Sigmoid colon (tissue), 6 donors: ENCODE measurements at regions not wholly inside any gene's neighbourhood (a gene's known extent, or its start where the extent isn't known, plus 50 kb on each side); places are given as distances from the start of the nearest gene placed in this dataset.

Experiments used
- DNase-seq: peaks from one replicate; pipeline ENCODE4 v3.0.0-alpha.2; 2019
- H3K27ac ChIP-seq, 4 donors: fragments of 200-600 bp; sonication (generic); one replicate each; pipeline ENCODE4 v1.5.1; 2016 to 2019; ENCODE audit warnings: mild to moderate bottlenecking in 1 of 4
- H3K27me3 ChIP-seq, 3 donors: fragments of 200-600 bp; sonication (generic); one replicate each; pipeline ENCODE4 v1.5.1; 2019; ENCODE audit warnings: mild to moderate bottlenecking in 1 of 3
- H3K36me3 ChIP-seq, 4 donors: fragments of 200-600 bp; sonication (generic); one replicate each; pipeline ENCODE4 v1.5.1; 2016 to 2019
- H3K4me1 ChIP-seq, 4 donors: fragments of 200-600 bp; sonication (generic); one replicate each; pipeline ENCODE4 v1.5.1; 2017 to 2019
- H3K4me3 ChIP-seq, 4 donors: fragments of 200-600 bp; sonication (generic); one replicate each; pipeline ENCODE4 v1.5.1; 2017 to 2019; ENCODE audit warnings: mild to moderate bottlenecking in 2 of 4, moderate library complexity in 1 of 4
- H3K9me3 ChIP-seq, 4 donors: fragments of 200-600 bp in 3 of 4; sonication (generic) in 3 of 4; one replicate each; pipeline versions ENCODE4 v1.5.1 to v1.6.1; 2013 to 2019
- CTCF ChIP-seq, 4 experiments: fragments of 450-650 bp in 3 of 4; fragments of 200-600 bp in 1 of 4; IDR thresholded peaks; one replicate each; pipeline ENCODE4 v1.5.1; 2016 to 2019; ENCODE audit warnings: antibody characterized with exemption in 4 of 4, mild to moderate bottlenecking in 3 of 4, moderate library complexity in 2 of 4
- EP300 ChIP-seq, 4 donors: sonication (generic); formaldehyde crosslinking; IDR thresholded peaks; one replicate each; pipeline ENCODE4 v1.6.1; 2017; ENCODE audit warnings: antibody characterized with exemption in 4 of 4
- POLR2A ChIP-seq, 2 donors: fragments of 450-650 bp; IDR thresholded peaks; one replicate each; pipeline ENCODE4 v1.6.1; 2016; ENCODE audit warnings: antibody characterized with exemption in 2 of 2, mild to moderate bottlenecking in 2 of 2, moderate library complexity in 2 of 2
- POLR2AphosphoS5 ChIP-seq, 4 donors: sonication (generic); formaldehyde crosslinking; IDR thresholded peaks; one replicate each; pipeline ENCODE4 v1.6.1; 2017; ENCODE audit warnings: antibody characterized with exemption in 4 of 4
- WGBS, 2 donors: extraction: QIAGEN DNeasy Blood & Tissue Kit; methylation state at CpG; one replicate each; pipeline ENCODE4 v1.1.7; 2013; 5-methylcytosine and 5-hydroxymethylcytosine counted together
- intact Hi-C: fragments of 100-400 bp; cut with DNase I; formaldehyde crosslinking; loops from one replicate; pipeline ENCODE4 v1.15.1; 2023
- donor health status: healthy with polysubstance abuse.
- donor health status: healthy.

GRCh38 chr10:130994191-130994590 is 317.3 kb downstream of the TCERG1L start:
- no peak for TF ChIP-seq CTCF (IDR thresholded peaks at IDR 0.05)
- H3K36me3 ChIP-seq = no peaks in the 10 kb centered on the region
- H3K4me1 ChIP-seq = no peaks in the 10 kb centered on the region
- H3K27me3 ChIP-seq = no peaks in the 10 kb centered on the region
- no peak for DNase-seq
- intact Hi-C loops = no loop called here
- WGBS, 2 donors = 86 to 92% methylated on average over 7 of the region's 7 CpGs
- no peak overlapping the region for H3K4me3 ChIP-seq
- no peak overlapping the region for H3K27ac ChIP-seq
- no peaks in the 10 kb centered on the region for H3K9me3 ChIP-seq

- Histone ChIP-seq H3K27me3 (no peaks in the 10 kb centered on the region), H3K36me3 (no peaks in the 10 kb centered on the region), H3K9me3 (no peaks in the 10 kb centered on the region), H3K27ac (no peak overlapping the region), H3K4me1 (no peaks in the 10 kb centered on the region), H3K4me3 (no peak overlapping the region)
- DNase-seq = no peak
- TF ChIP-seq POLR2A (IDR thresholded peaks at IDR 0.05) (no peak), CTCF (IDR thresholded peaks at IDR 0.05) (no peak), EP300 (IDR thresholded peaks at IDR 0.05) (no peak), POLR2AphosphoS5 (IDR thresholded peaks at IDR 0.05) (no peak)
- intact Hi-C loops = no loop called here
- WGBS, 2 donors = 86 to 88% methylated on average over 7 of the region's 7 CpGs
Observed at GRCh38 chr10:130994845-130995244, 316.7 kb downstream of the TCERG1L start.

GRCh38 chr10:130997267-130998045 is 314.1 kb downstream of the TCERG1L start:
- TF ChIP-seq POLR2A (IDR thresholded peaks at IDR 0.05) = no peak
- no peak for TF ChIP-seq POLR2AphosphoS5 (IDR thresholded peaks at IDR 0.05)
- no peak for TF ChIP-seq CTCF (IDR thresholded peaks at IDR 0.05)
- no peak for TF ChIP-seq EP300 (IDR thresholded peaks at IDR 0.05)
- H3K27me3 ChIP-seq = no peaks in the 10 kb centered on the region
- 52 to 54% methylated on average over 8 of the region's 8 CpGs for WGBS, 2 donors
- intact Hi-C loops = no loop called here
- DNase-seq = no peak
- H3K36me3 ChIP-seq = no peaks in the 10 kb centered on the region
- H3K4me1 ChIP-seq = no peaks in the 10 kb centered on the region
- H3K4me3 ChIP-seq = no peak overlapping the region
- no peak overlapping the region for H3K27ac ChIP-seq
- H3K9me3 ChIP-seq = no peaks in the 10 kb centered on the region

GRCh38 chr10:130998046-130998435 is 313.5 kb downstream of the TCERG1L start:
- Histone ChIP-seq H3K4me3 (no peak overlapping the region), H3K9me3 (no peaks in the 10 kb centered on the region), H3K27ac (no peak overlapping the region), H3K36me3 (no peaks in the 10 kb centered on the region), H3K4me1 (no peaks in the 10 kb centered on the region), H3K27me3 (no peaks in the 10 kb centered on the region)
- no peak for TF ChIP-seq POLR2A (IDR thresholded peaks at IDR 0.05)
- no peak for TF ChIP-seq EP300 (IDR thresholded peaks at IDR 0.05)
- TF ChIP-seq POLR2AphosphoS5 (IDR thresholded peaks at IDR 0.05) = no peak
- no peak for TF ChIP-seq CTCF (IDR thresholded peaks at IDR 0.05)
- no peak for DNase-seq
- intact Hi-C loops = no loop called here
- WGBS, 2 donors = 53 to 72% methylated on average over 5 of the region's 5 CpGs

GRCh38 chr10:130998642-130999041 is 312.9 kb downstream of the TCERG1L start:
- intact Hi-C loops = no loop called here
- WGBS, 2 donors = 94 to 96% methylated on average over 10 of the region's 10 CpGs
- Histone ChIP-seq H3K36me3 (no peaks in the 10 kb centered on the region), H3K4me1 (no peaks in the 10 kb centered on the region), H3K27me3 (no peaks in the 10 kb centered on the region), H3K4me3 (no peak overlapping the region), H3K27ac (no peak overlapping the region), H3K9me3 (no peaks in the 10 kb centered on the region)
- TF ChIP-seq POLR2AphosphoS5 (IDR thresholded peaks at IDR 0.05) (no peak), CTCF (IDR thresholded peaks at IDR 0.05) (no peak), EP300 (IDR thresholded peaks at IDR 0.05) (no peak), POLR2A (IDR thresholded peaks at IDR 0.05) (no peak)
- DNase-seq = no peak
